HepG2 (cell line): ENCODE measurements at regions not wholly inside any gene's neighbourhood (a gene's known extent, or its start where the extent isn't known, plus 50 kb on each side); places are given as distances from the start of the nearest gene placed in this dataset.

Experiments used
- ATAC-seq: fragments of 200-7000 bp; cut with Tn5 transposase; 3 replicates; pipeline ENCODE4 v1.9.1; 2020; ENCODE audit warnings: mild to moderate bottlenecking, moderate library complexity
- BruUV-seq: library from RNA; stranded (reverse); fragments of 400-500 nt; replicated peaks from 2 replicates; lab custom pipeline; 2021; lab: Mats Ljungman, UMichigan
- CTCF ChIA-PET: fragments of 300-600 bp; formaldehyde crosslinking; extraction: SDS; loops from one replicate; lab custom pipeline; 2021; ENCODE audit warnings: low total read pairs, inconsistent platforms, low intra/inter-chr PET ratio; lab: Yijun Ruan, JAX
- POLR2A ChIA-PET: fragments of 350-600 bp; sonication (Branson Sonifier 250); formaldehyde crosslinking; loops from one replicate; lab custom pipeline; 2020; ENCODE audit warnings: antibody characterized with exemption, inconsistent platforms; lab: Yijun Ruan, JAX
- DNase-seq: peaks from one replicate; pipeline ENCODE4 v3.0.0-alpha.2; 2015; ENCODE audit warnings: low spot score
- FAIRE-seq: peaks from 3 replicates; lab custom pipeline; 2011; peaks lifted over from hg19 to GRCh38; lab: Jason Lieb, UNC
- H2AFZ ChIP-seq: one replicate; pipeline ENCODE4 v1.6.1; 2011; ENCODE audit warnings: low read length, inconsistent platforms
- H3K27ac ChIP-seq: fragments of 300-600 bp; 3 replicates; pipeline ENCODE4 v1.8.0; 2011; ENCODE audit warnings: mixed run types, mild to moderate bottlenecking, mixed read lengths, low read length, inconsistent platforms; ENCODE audit not compliant: insufficient read depth; ENCODE audit errors: extremely low read length
- H3K27me3 ChIP-seq, 2 experiments: fragments of 200-600 bp in 1 of 2; 2 replicates in 1 of 2; 3 replicates in 1 of 2; pipeline versions ENCODE4 v1.6.0 to v1.8.0; 2011; ENCODE audit warnings: low read length in 2 of 2, mild to moderate bottlenecking in 2 of 2, moderate library complexity in 2 of 2, inconsistent platforms in 1 of 2; ENCODE audit not compliant: insufficient read depth in 2 of 2, control insufficient read depth in 1 of 2
- H3K36me3 ChIP-seq, 2 experiments: fragments of 200-600 bp in 1 of 2; replicated peaks in 1 of 2; 2 replicates in 1 of 2; 3 replicates in 1 of 2; pipeline versions ENCODE4 v1.5.1 to v1.8.0; 2011; ENCODE audit warnings: low read length in 2 of 2, inconsistent platforms in 1 of 2; ENCODE audit not compliant: insufficient read depth in 2 of 2, control insufficient read depth in 1 of 2
- H3K4me1 ChIP-seq: 2 replicates; pipeline ENCODE4 v1.5.1; 2012; ENCODE audit warnings: low read length, inconsistent platforms; ENCODE audit not compliant: insufficient read depth
- H3K4me2 ChIP-seq: 2 replicates; pipeline ENCODE4 v1.6.0; 2011; ENCODE audit warnings: low read depth, low read length, inconsistent platforms
- H3K4me3 ChIP-seq, 3 experiments: fragments of 200-600 bp in 1 of 3; sonication (generic), shearing (Covaris generic) in 1 of 3; replicated peaks in 1 of 3; 2 replicates each; pipeline ENCODE4 v1.5.1; 2011 to 2016; ENCODE audit warnings: low read length in 3 of 3, inconsistent platforms in 2 of 3, low read depth in 2 of 3, mild to moderate bottlenecking in 2 of 3, control low read depth in 1 of 3, mixed read lengths in 1 of 3; ENCODE audit not compliant: insufficient read depth in 1 of 3
- H3K79me2 ChIP-seq: one replicate; pipeline ENCODE4 v1.6.1; 2011; ENCODE audit warnings: low read length, inconsistent platforms; ENCODE audit not compliant: insufficient read depth
- H3K9ac ChIP-seq: 2 replicates; pipeline ENCODE4 v1.6.0; 2011; ENCODE audit warnings: mild to moderate bottlenecking, low read depth, low read length, inconsistent platforms; ENCODE audit not compliant: insufficient read depth
- H3K9me3 ChIP-seq: 2 replicates; pipeline ENCODE4 v1.5.1; 2012; ENCODE audit warnings: mild to moderate bottlenecking, low read length
- H4K20me1 ChIP-seq: 2 replicates; pipeline ENCODE4 v1.6.0; 2011; ENCODE audit warnings: inconsistent platforms, mild to moderate bottlenecking, low read length, moderate library complexity; ENCODE audit not compliant: insufficient read depth
- BORCS8-MEF2B ChIP-seq: sonication (generic); formaldehyde crosslinking; IDR thresholded peaks from 2 replicates; pipeline ENCODE4 v1.8.0; 2022; ENCODE audit warnings: mild to moderate bottlenecking, missing genetic modification reagents
- GATAD1 ChIP-seq: IDR thresholded peaks from 2 replicates; pipeline ENCODE4 v1.6.1; 2016; ENCODE audit warnings: missing genetic modification reagents, missing compliant biosample characterization
- KIAA2018 ChIP-seq: sonication (generic); formaldehyde crosslinking; IDR thresholded peaks from 2 replicates; pipeline ENCODE4 v1.5.0; 2020; ENCODE audit warnings: mild to moderate bottlenecking, missing genetic modification reagents, borderline replicate concordance
- MAF1 ChIP-seq: sonication (generic); formaldehyde crosslinking; IDR thresholded peaks from 2 replicates; pipeline ENCODE4 v1.5.0; 2020; ENCODE audit warnings: missing genetic modification reagents, borderline replicate concordance
- MATR3 ChIP-seq: sonication (generic); formaldehyde crosslinking; IDR thresholded peaks from 2 replicates; pipeline ENCODE4 v1.4.0; 2020; ENCODE audit warnings: missing genetic modification reagents
- MIXL1 ChIP-seq: IDR thresholded peaks from 2 replicates; pipeline ENCODE4 v1.6.1; 2016
- NCOA2 ChIP-seq: sonication (generic); formaldehyde crosslinking; IDR thresholded peaks from 2 replicates; pipeline ENCODE4 v1.8.0; 2022; ENCODE audit warnings: inconsistent platforms
- NFYC ChIP-seq: IDR thresholded peaks from 2 replicates; pipeline ENCODE4 v1.6.1; 2016; ENCODE audit warnings: missing genetic modification reagents, missing compliant biosample characterization
- PLSCR1 ChIP-seq: sonication (generic); formaldehyde crosslinking; IDR thresholded peaks from 2 replicates; pipeline ENCODE4 v1.5.0; 2020; ENCODE audit warnings: missing genetic modification reagents, mild to moderate bottlenecking, borderline replicate concordance
- SRSF4 ChIP-seq: fragments of 200-400 bp; formaldehyde crosslinking; IDR thresholded peaks from one replicate; pipeline ENCODE4 v1.6.1; 2018; ENCODE audit warnings: mild to moderate bottlenecking, low read depth, low read length, moderate library complexity; ENCODE audit not compliant: poor library complexity, severe bottlenecking
- ZNF609 ChIP-seq: sonication (generic); formaldehyde crosslinking; IDR thresholded peaks from 2 replicates; pipeline ENCODE4 v1.4.0; 2020; ENCODE audit warnings: mild to moderate bottlenecking, missing genetic modification reagents, borderline replicate concordance
- ZNF644 ChIP-seq: IDR thresholded peaks from 2 replicates; pipeline ENCODE4 v1.6.1; 2016; ENCODE audit warnings: low read depth
- in situ Hi-C: cut with HindIII; loops from 2 replicates; pipeline ENCODE4 v1.10.0; 2017; ENCODE audit warnings: low pct_unique_long_range_greater_than_20kb; ENCODE audit not compliant: extremely low pct_ligation_motif_present
- intact Hi-C: fragments of 100-400 bp; cut with micrococcal nuclease; formaldehyde crosslinking; loops from one replicate; pipeline ENCODE4 v1.10.0; 2022; ENCODE audit not compliant: unreplicated experiment

GRCh38 chr4:34485252-34485651 is 1759.1 kb downstream of the ARAP2 start:
- Histone ChIP-seq H3K9ac (no peak overlapping the region), H3K36me3 (no peaks in the 10 kb centered on the region), H3K9me3 (no peaks in the 10 kb centered on the region), H3K27me3 (no peaks in the 10 kb centered on the region), H3K79me2 (no peaks in the 10 kb centered on the region), H3K4me1 (no peaks in the 10 kb centered on the region), H2AFZ (no peak overlapping the region), H3K27ac (no peak overlapping the region), H4K20me1 (no peaks in the 10 kb centered on the region), H3K4me3 (no peak overlapping the region), H3K4me2 (no peak overlapping the region)
- BruUV-seq = no TSS peak
- TF ChIP-seq ZNF644 (CRISPR knock-in tag) (no peak), MATR3 (CRISPR knock-in tag) (no peak), KIAA2018 (CRISPR knock-in tag) (no peak), MAF1 (CRISPR knock-in tag) (no peak), MIXL1 (CRISPR knock-in tag) (no peak), NCOA2 (CRISPR knock-in tag) (no peak), ZNF609 (no peak), BORCS8-MEF2B (CRISPR knock-in tag) (no peak), SRSF4 (no peak), GATAD1 (CRISPR knock-in tag) (no peak), NFYC (CRISPR knock-in tag) (no peak), PLSCR1 (CRISPR knock-in tag) (no peak)
- no peak for FAIRE-seq
- intact Hi-C loops = no loop called here
- in situ Hi-C loops = no loop called here
- CTCF ChIA-PET = no interaction called here
- POLR2A ChIA-PET = no interaction called here
- DNase-seq = no peak
- no peak for ATAC-seq
